Activated CD8-positive, alpha-beta T cell treated with anti-CD3 and anti-CD28 coated beads for 36 hours (primary cell): ENCODE measurements at regions not wholly inside any gene's neighbourhood (a gene's known extent, or its start where the extent isn't known, plus 50 kb on each side); places are given as distances from the start of the nearest gene placed in this dataset.

Source experiments
- ATAC-seq: fragments of 200-7000 bp; cut with Tn5 transposase; one replicate; pipeline ENCODE4 v1.10.0; 2021; ENCODE audit warnings: mild to moderate bottlenecking, moderate library complexity
- CTCF ChIA-PET: fragments of 350-600 bp; sonication (Branson Sonifier 250); formaldehyde crosslinking; loops from one replicate; lab custom pipeline; 2021; ENCODE audit warnings: antibody characterized with exemption; lab: Charles Lee
- POLR2A ChIA-PET: fragments of 350-600 bp; sonication (Branson Sonifier 250); formaldehyde crosslinking; loops from one replicate; lab custom pipeline; 2021; ENCODE audit warnings: antibody characterized with exemption; lab: Charles Lee
- DNase-seq: peaks from one replicate; pipeline ENCODE4 v3.0.0-alpha.2; 2020
- H3K27ac Mint-ChIP-seq: one replicate; pipeline ENCODE4 v1.8.0; 2021; ENCODE audit warnings: mild to moderate bottlenecking, mixed read lengths
- H3K27me3 Mint-ChIP-seq: one replicate; pipeline ENCODE4 v1.8.0; 2021; ENCODE audit warnings: mixed read lengths
- H3K36me3 Mint-ChIP-seq: one replicate; pipeline ENCODE4 v1.8.0; 2021; ENCODE audit warnings: low read depth, mixed read lengths
- H3K4me1 Mint-ChIP-seq: one replicate; pipeline ENCODE4 v1.8.0; 2021; ENCODE audit warnings: low read depth, mixed read lengths
- H3K4me3 Mint-ChIP-seq: one replicate; pipeline ENCODE4 v1.8.0; 2021; ENCODE audit warnings: mild to moderate bottlenecking, moderate library complexity, mixed read lengths
- H3K9me3 Mint-ChIP-seq: one replicate; pipeline ENCODE4 v1.8.0; 2021; ENCODE audit warnings: mixed read lengths
- CTCF ChIP-seq: fragments of 200-600 bp; IDR thresholded peaks from one replicate; pipeline ENCODE4 v1.8.0; 2022; ENCODE audit warnings: antibody characterized with exemption, mild to moderate bottlenecking
- intact Hi-C: fragments of 100-400 bp; cut with micrococcal nuclease; formaldehyde crosslinking; loops from one replicate; pipeline ENCODE4 v1.10.0; 2022

- ChIA-PET CTCF (no interaction called here), POLR2A (no interaction called here)
- Mint-ChIP-seq H3K4me1 (no peaks in the 10 kb centered on the region), H3K27ac (no peak overlapping the region), H3K9me3 (no peaks in the 10 kb centered on the region), H3K4me3 (no peak overlapping the region), H3K36me3 (no peaks in the 10 kb centered on the region), H3K27me3 (peaks cover 2% of the 10 kb centered on the region)
- TF ChIP-seq CTCF, result no peak
- DNase-seq (no peak), ATAC-seq (no peak)
- intact Hi-C loops, result no loop called here
Measured at GRCh38 chr1:29632806-29633615, 396.7 kb downstream of the PTPRU start.

GRCh38 chr1:29631836-29632805 is 395.8 kb downstream of the PTPRU start:
- H3K36me3 Mint-ChIP-seq, result no peaks in the 10 kb centered on the region
- H3K9me3 Mint-ChIP-seq, result no peaks in the 10 kb centered on the region
- ChIA-PET CTCF (no interaction called here), POLR2A (no interaction called here)
- intact Hi-C loops, result no loop called here
- no peak for TF ChIP-seq CTCF
- DNase-seq (no peak), ATAC-seq (no peak)
- H3K4me1 Mint-ChIP-seq, result no peaks in the 10 kb centered on the region
- no peak overlapping the region for H3K27ac Mint-ChIP-seq
- no peak overlapping the region for H3K4me3 Mint-ChIP-seq
- peaks cover 2% of the 10 kb centered on the region for H3K27me3 Mint-ChIP-seq

- no peaks in the 10 kb centered on the region for H3K27me3 Mint-ChIP-seq
- no peaks in the 10 kb centered on the region for H3K4me1 Mint-ChIP-seq
- no peak for ATAC-seq
- TF ChIP-seq CTCF, result no peak
- no peaks in the 10 kb centered on the region for H3K36me3 Mint-ChIP-seq
- DNase-seq, result no peak
- CTCF ChIA-PET, result no interaction called here
- no peak overlapping the region for H3K4me3 Mint-ChIP-seq
- POLR2A ChIA-PET, result no interaction called here
- no peaks in the 10 kb centered on the region for H3K9me3 Mint-ChIP-seq
- intact Hi-C loops, result no loop called here
- no peak overlapping the region for H3K27ac Mint-ChIP-seq
Measured at GRCh38 chr1:29631361-29631760, 395.0 kb downstream of the PTPRU start.

- Mint-ChIP-seq H3K4me1 (no peaks in the 10 kb centered on the region), H3K9me3 (no peaks in the 10 kb centered on the region), H3K27me3 (no peaks in the 10 kb centered on the region), H3K36me3 (no peaks in the 10 kb centered on the region), H3K4me3 (no peak overlapping the region), H3K27ac (no peak overlapping the region)
- ChIA-PET CTCF (no interaction called here), POLR2A (no interaction called here)
- ATAC-seq, result no peak
- no peak for TF ChIP-seq CTCF
- DNase-seq, result no peak
- intact Hi-C loops, result no loop called here
Measured at GRCh38 chr1:29630756-29631155, 394.4 kb downstream of the PTPRU start.
